ENCODE measurements at regions not wholly inside any gene's neighbourhood (a gene's known extent, or its start where the extent isn't known, plus 50 kb on each side); places are given as distances from the start of the nearest gene placed in this dataset.

DNA sequence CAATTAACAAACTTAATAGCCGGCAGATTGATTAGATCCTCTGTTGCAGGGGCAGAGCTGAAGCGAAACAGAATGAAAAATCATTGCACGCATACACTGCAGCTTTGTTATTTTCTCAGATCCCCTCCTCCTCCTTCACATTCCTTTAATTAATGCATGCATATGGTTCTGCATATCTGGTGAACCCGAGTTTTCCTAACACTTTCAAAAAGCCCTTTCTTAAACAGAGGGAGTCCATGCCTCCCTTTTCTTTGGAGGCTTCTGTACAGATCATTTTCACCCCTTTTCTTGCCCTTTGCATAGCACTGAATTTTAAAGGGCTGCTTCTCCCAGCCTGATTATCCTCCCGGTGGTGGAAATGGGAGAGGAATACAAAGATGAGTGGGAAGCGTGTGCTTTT, 136.6 kb upstream of the TBCA start:
- Histone ChIP-seq H3K27ac (ENCODE audit: control insufficient read depth, insufficient read depth) (no peak overlapping the region), H3K4me2 (ENCODE audit: control insufficient read depth, insufficient read depth) (no peak overlapping the region), H3K36me3 (ENCODE audit: control insufficient read depth in 2 of 2, insufficient read depth in 2 of 2, low read length in 1 of 2) (no peaks in the 10 kb centered on the region), H3K4me3 (no peak overlapping the region), H3K79me2 (ENCODE audit: control insufficient read depth, insufficient read depth, low read length) (no peaks in the 10 kb centered on the region), H2AFZ (ENCODE audit: control insufficient read depth, low read depth, low read length) (no peak overlapping the region), H3K4me1 (ENCODE audit: control insufficient read depth, insufficient read depth, low read length) (no peaks in the 10 kb centered on the region), H3K27me3 (replicated peaks in 1 of 2; ENCODE audit: control insufficient read depth in 2 of 2, insufficient read depth in 2 of 2, low read length in 1 of 2) (no peaks in the 10 kb centered on the region), H3K9ac (ENCODE audit: control insufficient read depth, insufficient read depth, low read length) (no peak overlapping the region), H4K20me1 (ENCODE audit: control insufficient read depth, insufficient read depth) (no peaks in the 10 kb centered on the region), H3K9me3 (replicated peaks; ENCODE audit: control insufficient read depth, insufficient read depth, low read length) (no peaks in the 10 kb centered on the region; the same call in 2 of the 3 replicates)
- ChIA-PET POLR2A (no interaction called here), SMC1A (ENCODE audit: uncharacterized antibody, unreplicated experiment) (interaction anchor here (0.5 to 1.5 kb wide), 3 partner anchors 38 to 64 kb away, joined by 3 read pairs; no protein-coding TSS in a partner anchor), CTCF (no interaction called here), RAD21 (ENCODE audit: unreplicated experiment) (interaction anchor here (1.2 kb wide), 1 partner anchor 25 kb away, joined by 3 read pairs; no protein-coding TSS in a partner anchor)
- no peak for TF ChIP-seq RELA (IDR thresholded peaks at IDR 0.05; ENCODE audit: borderline replicate concordance, partially characterized antibody)
- no peak for TF ChIP-seq CBFB (IDR thresholded peaks at IDR 0.05; ENCODE audit: low read depth)
- no peak for TF ChIP-seq RAD51 (IDR thresholded peaks at IDR 0.05)
- no peak for TF ChIP-seq CHD2 (IDR thresholded peaks at IDR 0.05; ENCODE audit: borderline replicate concordance, low read depth, low read length)
- no peak for TF ChIP-seq LARP7 (IDR thresholded peaks at IDR 0.05)
- TF ChIP-seq MLLT1 (IDR thresholded peaks at IDR 0.05): no peak
- TF ChIP-seq KDM1A (IDR thresholded peaks at IDR 0.05; ENCODE audit: borderline replicate concordance): no peak
- no peak for TF ChIP-seq SMARCA5 (IDR thresholded peaks at IDR 0.05)
- no peak for TF ChIP-seq DPF2 (IDR thresholded peaks at IDR 0.05)
- TF ChIP-seq ZBTB11 (CRISPR knock-in tag; IDR thresholded peaks at IDR 0.05): no peak
- TF ChIP-seq HDAC6 (IDR thresholded peaks at IDR 0.05; ENCODE audit: unreplicated experiment): no peak
- no peak for TF ChIP-seq ZBED1 (IDR thresholded peaks at IDR 0.05; ENCODE audit: borderline replicate concordance)
- intact Hi-C loops (cut with micrococcal nuclease; ENCODE audit: unreplicated experiment): no loop called here
- no peak for ATAC-seq
- no TSS peak for BruUV-seq (replicated peaks)
- WGBS (ENCODE audit: insufficient coverage, insufficient replicate concordance, low lambda C conversion rate, missing lambda C conversion rate): 54% methylated on average over 6 of the region's 6 CpGs
- DNase-seq (ENCODE audit: low read depth, low spot score): no peak
- in situ Hi-C loops (cut with MboI): no loop called here
- FAIRE-seq: no peak
